Right lobe of liver (tissue), 6 donors: ENCODE measurements at regions not wholly inside any gene's neighbourhood (a gene's known extent, or its start where the extent isn't known, plus 50 kb on each side); places are given as distances from the start of the nearest gene placed in this dataset.
"Not testable (repeated sequence)": the region's sequence is repeated elsewhere in the genome, so short reads cannot be mapped to it uniquely, and the experiment has no call there.

Experiments used
- ATAC-seq, 4 donors: fragments of 200-7000 bp; cut with Tn5 transposase; one replicate each; pipeline ENCODE4 v1.9.1; 2020; ENCODE audit warnings: mild to moderate bottlenecking in 4 of 4, moderate library complexity in 4 of 4
- DNase-seq, 3 donors: peaks; one replicate each; pipeline ENCODE4 v3.0.0-alpha.2; 2020
- H3K27ac ChIP-seq, 3 donors: fragments of 200-600 bp; one replicate each; pipeline ENCODE4 v1.8.0; 2022
- H3K27me3 ChIP-seq, 2 donors: fragments of 200-600 bp; one replicate each; pipeline ENCODE4 v1.8.0; 2022
- H3K36me3 ChIP-seq, 4 donors: fragments of 200-600 bp; sonication (generic) in 1 of 4; one replicate each; pipeline versions ENCODE4 v1.5.1 to v1.8.0; 2017 to 2022; ENCODE audit warnings: control low read depth in 1 of 4
- H3K4me1 ChIP-seq, 4 donors: fragments of 200-600 bp; sonication (generic) in 1 of 4; one replicate each; pipeline versions ENCODE4 v1.5.1 to v1.8.0; 2017 to 2022; ENCODE audit warnings: control low read depth in 1 of 4
- H3K4me3 ChIP-seq, 3 donors: fragments of 200-600 bp; one replicate each; pipeline ENCODE4 v1.8.0; 2022
- H3K9me3 ChIP-seq, 4 donors: fragments of 200-600 bp; sonication (generic) in 1 of 4; one replicate each; pipeline versions ENCODE4 v1.5.1 to v1.8.0; 2017 to 2022; ENCODE audit warnings: control low read depth in 1 of 4
- CTCF ChIP-seq, 4 donors: fragments of 200-600 bp in 3 of 4; fragments of 450-650 bp in 1 of 4; IDR thresholded peaks; one replicate each; pipeline versions ENCODE4 v1.5.1 to v1.8.0; 2016 to 2022; ENCODE audit warnings: antibody characterized with exemption in 4 of 4, mild to moderate bottlenecking in 2 of 4
- POLR2A ChIP-seq: fragments of 450-650 bp; IDR thresholded peaks from one replicate; pipeline ENCODE4 v1.6.1; 2017; ENCODE audit warnings: antibody characterized with exemption, mild to moderate bottlenecking
- WGBS: methylation state at CpG from one replicate; pipeline ENCODE4 v1.1.6; 2018; ENCODE audit warnings: low coverage, low lambda C conversion rate; ENCODE audit not compliant: insufficient coverage; ENCODE audit errors: missing lambda C conversion rate; 5-methylcytosine and 5-hydroxymethylcytosine counted together
- intact Hi-C, 2 donors: fragments of 100-400 bp; cut with DNase I; formaldehyde crosslinking; loops; one replicate each; pipeline versions ENCODE4 v1.11.2 to v1.14.1; 2022
- donor health status: DM: no; HTN: yes; CAD: no.
- donor health status: DM: no; HTN: no; CAD: no.
- donor health status: DM: no; HTN: no; CAD: no.
- donor health status: DM: no; HTN: yes; CAD: no.
- donor health status: DM: no; HTN: yes; CAD: no.

GRCh38 chr2:78260861-78261260 is 738.7 kb upstream of the LRRTM4 start:
- ATAC-seq = no peak
- 9% methylated on average over 2 of the region's 2 CpGs for WGBS
- TF ChIP-seq CTCF (IDR thresholded peaks at IDR 0.05) (no peak), POLR2A (no peak)

GRCh38 chr2:78261454-78261853 is 739.3 kb upstream of the LRRTM4 start:
- Histone ChIP-seq H3K4me3 (no peak overlapping the region), H3K4me1 (no peaks in the 10 kb centered on the region), H3K9me3 (no peaks in the 10 kb centered on the region), H3K27me3 (no peaks in the 10 kb centered on the region), H3K36me3 (no peaks in the 10 kb centered on the region), H3K27ac (no peak overlapping the region)
- 33% methylated on average over 1 of the region's 1 CpG for WGBS
- no peak for DNase-seq
- no peak for ATAC-seq
- intact Hi-C loops = no loop called here
- TF ChIP-seq CTCF (IDR thresholded peaks at IDR 0.05) (no peak), POLR2A (no peak)

More at GRCh38 chr2:78260861-78261260, 738.7 kb upstream of the LRRTM4 start:
- no peak for DNase-seq
- intact Hi-C loops = no loop called here
- Histone ChIP-seq H3K27ac (no peak overlapping the region), H3K4me1 (no peaks in the 10 kb centered on the region), H3K27me3 (no peaks in the 10 kb centered on the region), H3K4me3 (no peak overlapping the region), H3K36me3 (no peaks in the 10 kb centered on the region), H3K9me3 (no peaks in the 10 kb centered on the region)

GRCh38 chr2:78262089-78262488 is 739.9 kb upstream of the LRRTM4 start:
- ATAC-seq, intact Hi-C loops: not testable (repeated sequence)
- 31% methylated on average over 10 of the region's 10 CpGs for WGBS

GRCh38 chr2:78262713-78263375 is 740.7 kb upstream of the LRRTM4 start:
- Histone ChIP-seq H3K36me3 (no peaks in the 10 kb centered on the region), H3K4me1 (no peaks in the 10 kb centered on the region), H3K27me3 (no peaks in the 10 kb centered on the region), H3K9me3 (no peaks in the 10 kb centered on the region), H3K4me3 (no peak overlapping the region), H3K27ac (no peak overlapping the region)
- ATAC-seq = no peak
- TF ChIP-seq CTCF (IDR thresholded peaks at IDR 0.05) = no peak
- no peak for TF ChIP-seq POLR2A
- DNase-seq = no peak
- WGBS = 52% methylated on average over 2 of the region's 2 CpGs
- intact Hi-C loops = no loop called here

More at GRCh38 chr2:78262089-78262488, 739.9 kb upstream of the LRRTM4 start:
- not testable (repeated sequence) for H3K36me3 ChIP-seq, H3K9me3 ChIP-seq, H3K27ac ChIP-seq, H3K27me3 ChIP-seq, H3K4me3 ChIP-seq, DNase-seq, H3K4me1 ChIP-seq

GRCh38 chr2:78263571-78263970 is 741.4 kb upstream of the LRRTM4 start:
- intact Hi-C loops = no loop called here
- H3K27ac ChIP-seq = no peak overlapping the region
- DNase-seq = no peak
- no peaks in the 10 kb centered on the region for H3K4me1 ChIP-seq
- TF ChIP-seq POLR2A = no peak
- no peak for TF ChIP-seq CTCF (IDR thresholded peaks at IDR 0.05)
- no peak overlapping the region for H3K4me3 ChIP-seq
- no peaks in the 10 kb centered on the region for H3K27me3 ChIP-seq
- H3K9me3 ChIP-seq = no peaks in the 10 kb centered on the region
- no peak for ATAC-seq
- no peaks in the 10 kb centered on the region for H3K36me3 ChIP-seq
- 47% methylated on average over 1 of the region's 1 CpG for WGBS
